WTC11 (cell line): ENCODE measurements at regions not wholly inside any gene's neighbourhood (a gene's known extent, or its start where the extent isn't known, plus 50 kb on each side); places are given as distances from the start of the nearest gene placed in this dataset.
"Not testable (repeated sequence)": the region's sequence is repeated elsewhere in the genome, so short reads cannot be mapped to it uniquely, and the experiment has no call there.

Source experiments
- ATAC-seq: fragments of 200-7000 bp; cut with Tn5 transposase; 2 replicates; pipeline ENCODE4 v1.10.0; 2021; ENCODE audit warnings: mild to moderate bottlenecking, moderate library complexity
- CTCF ChIA-PET: fragments of 300-600 bp; sonication (Branson Sonifier 250); formaldehyde crosslinking; loops from one replicate; lab custom pipeline; 2021; ENCODE audit warnings: antibody characterized with exemption; lab: Charles Lee
- POLR2A ChIA-PET: fragments of 350-600 bp; sonication (Branson Sonifier 250); formaldehyde crosslinking; loops from one replicate; lab custom pipeline; 2021; ENCODE audit warnings: antibody characterized with exemption; lab: Charles Lee
- DNase-seq: peaks from one replicate; pipeline ENCODE4 v3.0.0; 2021; ENCODE audit warnings: low spot score
- H3K27ac Mint-ChIP-seq: 2 replicates; pipeline ENCODE4 v1.8.0; 2021; ENCODE audit warnings: mixed read lengths
- H3K27me3 Mint-ChIP-seq: 2 replicates; pipeline ENCODE4 v1.8.0; 2021; ENCODE audit warnings: low read depth, mild to moderate bottlenecking, moderate library complexity, mixed read lengths
- H3K36me3 Mint-ChIP-seq: 2 replicates; pipeline ENCODE4 v1.8.0; 2021; ENCODE audit warnings: mixed read lengths
- H3K4me1 Mint-ChIP-seq: 2 replicates; pipeline ENCODE4 v1.8.0; 2022; ENCODE audit warnings: mixed read lengths
- H3K4me3 Mint-ChIP-seq: 2 replicates; pipeline ENCODE4 v1.8.0; 2021; ENCODE audit warnings: mild to moderate bottlenecking, moderate library complexity, mixed read lengths
- H3K9me3 Mint-ChIP-seq: 2 replicates; pipeline ENCODE4 v1.8.0; 2021; ENCODE audit warnings: mixed read lengths
- ETV6 ChIP-seq: sonication (generic); formaldehyde crosslinking; IDR thresholded peaks from 2 replicates; pipeline ENCODE4 v1.8.1; 2022; ENCODE audit warnings: mild to moderate bottlenecking, missing genetic modification reagents
- FOXJ3 ChIP-seq: sonication (generic); formaldehyde crosslinking; IDR thresholded peaks from 2 replicates; pipeline ENCODE4 v1.9.0; 2021; ENCODE audit warnings: missing genetic modification reagents, mild to moderate bottlenecking, borderline replicate concordance
- FOXK1 ChIP-seq: sonication (generic); formaldehyde crosslinking; IDR thresholded peaks from 2 replicates; pipeline ENCODE4 v1.8.0; 2022; ENCODE audit warnings: mild to moderate bottlenecking, moderate library complexity, missing genetic modification reagents
- MYBL2 ChIP-seq: sonication (generic); formaldehyde crosslinking; IDR thresholded peaks from 2 replicates; pipeline ENCODE4 v1.8.1; 2023; ENCODE audit warnings: mild to moderate bottlenecking, moderate library complexity, missing genetic modification reagents
- SMAD4 ChIP-seq: sonication (generic); formaldehyde crosslinking; IDR thresholded peaks from 2 replicates; pipeline ENCODE4 v1.8.0; 2022; ENCODE audit warnings: mild to moderate bottlenecking, missing genetic modification reagents
- SOX15 ChIP-seq: fragments of 250-450 bp; sonication (Bioruptor Pico); IDR thresholded peaks from 2 replicates; pipeline ENCODE4 v1.9.0; 2021; ENCODE audit warnings: mild to moderate bottlenecking
- TEAD4 ChIP-seq: sonication (generic); formaldehyde crosslinking; IDR thresholded peaks from 2 replicates; pipeline ENCODE4 v1.8.0; 2022; ENCODE audit warnings: mild to moderate bottlenecking, missing genetic modification reagents
- ZNF232 ChIP-seq: sonication (generic); formaldehyde crosslinking; IDR thresholded peaks from 2 replicates; pipeline ENCODE4 v1.8.0; 2022; ENCODE audit warnings: mild to moderate bottlenecking, missing genetic modification reagents
- ZNF317 ChIP-seq: sonication (generic); formaldehyde crosslinking; IDR thresholded peaks from 2 replicates; pipeline ENCODE4 v1.8.1; 2023; ENCODE audit warnings: low read depth, mild to moderate bottlenecking, moderate library complexity, missing genetic modification reagents, borderline replicate concordance
- ZNF396 ChIP-seq: fragments of 250-450 bp; sonication (Bioruptor Pico); IDR thresholded peaks from 2 replicates; pipeline ENCODE4 v1.8.0; 2021; ENCODE audit warnings: mild to moderate bottlenecking, moderate library complexity, borderline replicate concordance
- TF ChIP-seq, protein P1 (sequence below): sonication (generic); formaldehyde crosslinking; IDR thresholded peaks from 2 replicates; pipeline ENCODE4 v1.8.0; 2023; ENCODE audit warnings: mild to moderate bottlenecking, missing genetic modification reagents
- TF ChIP-seq, protein P2 (sequence below): fragments of 250-450 bp; sonication (Bioruptor Pico); IDR thresholded peaks from 2 replicates; pipeline ENCODE4 v1.9.0; 2021; ENCODE audit warnings: mild to moderate bottlenecking, borderline replicate concordance
- TF ChIP-seq, protein P3 (sequence below): sonication (generic); formaldehyde crosslinking; IDR thresholded peaks from 2 replicates; pipeline ENCODE4 v1.8.1; 2023; ENCODE audit warnings: mild to moderate bottlenecking, missing genetic modification reagents, moderate library complexity

DNA sequence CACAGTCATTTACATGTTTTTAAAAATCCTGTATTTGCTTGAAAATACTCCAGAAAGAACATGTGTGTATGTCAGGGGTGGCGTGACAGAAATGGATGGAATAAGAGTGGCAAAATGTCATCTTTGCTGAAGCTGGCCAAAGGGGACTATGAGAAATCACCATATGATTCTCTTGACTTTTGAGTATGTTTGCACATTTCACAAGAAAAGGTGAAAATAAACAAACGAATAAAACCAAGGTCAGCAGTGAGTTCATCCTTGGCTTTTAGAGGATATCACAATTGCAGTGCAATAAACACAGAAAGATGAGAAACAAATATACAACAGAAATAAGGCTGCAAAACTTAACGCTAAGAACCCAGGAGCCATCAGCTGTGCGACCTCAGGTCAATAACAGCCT is 171.7 kb downstream of the OR4M2 start:
- DNase-seq, ATAC-seq, H3K4me3 Mint-ChIP-seq, H3K4me1 Mint-ChIP-seq, CTCF ChIA-PET, POLR2A ChIA-PET, H3K27ac Mint-ChIP-seq: not testable (repeated sequence)
- H3K36me3 Mint-ChIP-seq: peaks cover 87% of the 10 kb centered on the region
- H3K27me3 Mint-ChIP-seq: peaks cover 51% of the 10 kb centered on the region
- H3K9me3 Mint-ChIP-seq: peaks cover 86% of the 10 kb centered on the region

DNA sequence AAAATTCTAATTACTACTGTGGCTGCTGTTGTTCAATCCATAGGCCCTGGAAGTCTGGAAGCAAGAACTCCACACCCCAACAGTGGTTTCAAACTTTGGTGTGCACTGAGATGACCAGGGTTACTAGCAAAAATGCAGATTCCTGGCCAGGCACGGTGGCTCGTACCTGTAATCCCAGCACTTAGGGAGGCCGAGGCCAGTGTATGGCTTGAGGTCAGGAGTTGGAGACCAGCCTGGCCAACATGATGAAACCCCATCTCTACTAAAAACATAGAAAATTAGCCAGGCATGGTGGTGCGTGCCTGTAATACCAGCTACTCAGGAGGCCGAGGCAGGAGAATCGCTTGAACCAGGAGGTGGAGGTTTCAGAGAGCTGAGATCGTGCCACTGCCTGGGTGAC is 172.2 kb downstream of the OR4M2 start:
- Mint-ChIP-seq H3K27me3 (peaks cover 51% of the 10 kb centered on the region), H3K9me3 (peaks cover 84% of the 10 kb centered on the region), H3K36me3 (peaks cover 85% of the 10 kb centered on the region)
- H3K4me1 Mint-ChIP-seq, H3K27ac Mint-ChIP-seq, ATAC-seq, H3K4me3 Mint-ChIP-seq, CTCF ChIA-PET, DNase-seq, POLR2A ChIA-PET: not testable (repeated sequence)

DNA sequence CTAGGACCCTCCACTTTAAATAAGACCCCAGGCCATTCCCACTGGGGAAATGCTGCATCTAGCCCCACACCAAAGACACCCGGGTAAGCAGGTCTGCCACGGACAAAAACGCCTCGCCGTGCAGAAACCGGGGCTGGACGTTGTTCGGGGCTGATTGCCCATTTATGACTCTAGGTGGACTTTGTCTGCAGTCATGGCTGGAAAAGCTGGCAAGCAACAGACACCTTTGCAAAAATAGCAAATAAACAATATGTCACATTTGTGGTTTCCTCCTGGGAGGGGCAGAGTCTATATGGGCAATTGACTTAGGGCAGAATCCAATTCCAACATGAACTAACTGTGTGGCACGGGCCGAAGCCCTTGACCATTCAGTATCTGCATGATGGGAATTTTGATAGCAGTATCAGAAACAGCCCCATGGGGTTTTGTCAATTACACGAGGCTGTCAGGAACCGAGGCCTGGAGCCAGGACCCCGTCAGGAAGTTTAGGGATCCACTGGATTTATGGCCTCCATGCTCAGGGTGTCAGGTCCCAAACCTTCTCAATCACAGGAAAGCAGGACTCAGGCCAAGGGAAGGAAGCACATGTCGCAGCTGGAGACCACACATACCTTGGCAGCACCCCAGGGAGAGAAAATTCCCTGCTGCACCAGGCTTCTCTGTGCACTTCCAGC is 172.8 kb downstream of the OR4M2 start:
- Mint-ChIP-seq H3K9me3 (peaks cover 78% of the 10 kb centered on the region), H3K27me3 (peaks cover 50% of the 10 kb centered on the region), H3K36me3 (peaks cover 79% of the 10 kb centered on the region)
- H3K27ac Mint-ChIP-seq, POLR2A ChIA-PET, H3K4me1 Mint-ChIP-seq, DNase-seq, CTCF ChIA-PET, ATAC-seq, H3K4me3 Mint-ChIP-seq: not testable (repeated sequence)

DNA sequence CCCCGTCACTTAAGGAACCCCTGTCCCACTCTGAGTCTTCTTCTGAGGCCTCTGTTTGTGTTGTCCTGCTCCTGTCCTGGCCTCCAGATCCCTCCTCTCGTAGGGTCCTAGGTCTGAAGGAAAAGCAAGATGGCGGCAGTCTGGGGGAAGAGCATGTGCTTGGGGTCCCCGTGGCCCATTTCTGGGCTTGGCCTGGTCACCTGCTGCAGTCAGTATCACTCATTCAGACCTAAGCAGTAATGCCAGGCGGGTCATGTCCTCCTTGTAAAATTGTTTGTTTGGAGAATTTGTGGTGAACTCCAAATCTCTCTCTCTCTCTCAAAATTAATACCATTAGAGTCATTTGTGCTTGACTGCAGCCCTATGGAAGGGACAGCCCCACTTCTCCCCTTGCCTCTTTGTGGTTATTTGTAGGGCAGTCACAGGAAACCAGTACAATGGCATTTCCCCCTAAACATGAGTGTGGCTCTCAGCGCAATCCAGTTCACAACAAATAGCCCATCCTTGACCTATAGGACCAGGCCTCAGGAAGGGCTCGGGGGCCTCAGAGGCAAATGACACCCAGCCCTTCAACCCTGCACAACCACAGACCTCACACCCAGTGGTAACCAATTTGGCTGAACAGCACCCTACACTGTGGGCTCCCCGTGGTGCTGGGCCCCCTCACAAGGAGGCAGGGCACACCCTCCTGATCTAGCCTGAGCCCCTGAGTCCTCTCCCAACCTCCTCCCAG is 173.5 kb downstream of the OR4M2 start:
- CTCF ChIA-PET: no interaction called here

DNA sequence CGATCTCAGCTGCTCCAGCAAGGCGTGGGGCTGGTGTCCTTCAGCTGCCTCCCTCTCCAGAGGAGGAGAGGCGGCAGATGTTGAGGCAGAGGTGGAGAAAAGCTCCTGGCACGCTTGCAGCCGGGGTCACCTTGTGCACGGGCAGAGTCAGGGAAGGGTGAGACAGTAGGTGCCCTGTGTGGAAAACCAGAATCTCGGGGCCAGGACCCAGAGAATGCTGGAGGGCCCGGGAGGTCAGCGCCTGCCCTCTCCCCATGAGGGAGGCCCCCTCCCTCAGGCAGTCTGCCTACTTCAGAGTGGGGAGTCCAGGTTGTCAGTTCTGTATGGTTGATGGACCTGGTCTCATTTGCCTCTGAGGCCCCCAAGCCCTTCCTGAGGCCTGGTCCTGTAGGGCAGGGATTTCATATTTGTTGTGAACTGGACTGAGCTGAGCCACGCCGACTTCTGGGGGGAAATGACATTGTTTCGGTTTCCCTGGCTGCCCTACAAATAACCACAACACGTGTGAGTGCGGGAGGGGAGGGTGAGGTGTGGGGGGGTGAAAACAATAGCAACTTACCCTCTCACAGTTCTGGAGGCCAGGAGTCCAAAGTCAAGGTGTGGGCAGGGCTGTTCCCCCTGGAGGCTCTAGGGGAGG is 174.2 kb downstream of the OR4M2 start:
- H3K4me3 Mint-ChIP-seq, POLR2A ChIA-PET, H3K27ac Mint-ChIP-seq, H3K4me1 Mint-ChIP-seq, CTCF ChIA-PET, DNase-seq, ATAC-seq: not testable (repeated sequence)
- Mint-ChIP-seq H3K27me3 (peaks cover 42% of the 10 kb centered on the region), H3K9me3 (peaks cover 67% of the 10 kb centered on the region), H3K36me3 (peaks cover 76% of the 10 kb centered on the region)

More for the DNA sequence above, 173.5 kb downstream of the OR4M2 start:
- DNase-seq: no peak
- POLR2A ChIA-PET: no interaction called here
- TF ChIP-seq FOXK1: no peak
- no peak for TF ChIP-seq ZNF317 (CRISPR knock-in tag)
- no peak for TF ChIP-seq MYBL2 (CRISPR knock-in tag)
- TF ChIP-seq, protein P1, sequence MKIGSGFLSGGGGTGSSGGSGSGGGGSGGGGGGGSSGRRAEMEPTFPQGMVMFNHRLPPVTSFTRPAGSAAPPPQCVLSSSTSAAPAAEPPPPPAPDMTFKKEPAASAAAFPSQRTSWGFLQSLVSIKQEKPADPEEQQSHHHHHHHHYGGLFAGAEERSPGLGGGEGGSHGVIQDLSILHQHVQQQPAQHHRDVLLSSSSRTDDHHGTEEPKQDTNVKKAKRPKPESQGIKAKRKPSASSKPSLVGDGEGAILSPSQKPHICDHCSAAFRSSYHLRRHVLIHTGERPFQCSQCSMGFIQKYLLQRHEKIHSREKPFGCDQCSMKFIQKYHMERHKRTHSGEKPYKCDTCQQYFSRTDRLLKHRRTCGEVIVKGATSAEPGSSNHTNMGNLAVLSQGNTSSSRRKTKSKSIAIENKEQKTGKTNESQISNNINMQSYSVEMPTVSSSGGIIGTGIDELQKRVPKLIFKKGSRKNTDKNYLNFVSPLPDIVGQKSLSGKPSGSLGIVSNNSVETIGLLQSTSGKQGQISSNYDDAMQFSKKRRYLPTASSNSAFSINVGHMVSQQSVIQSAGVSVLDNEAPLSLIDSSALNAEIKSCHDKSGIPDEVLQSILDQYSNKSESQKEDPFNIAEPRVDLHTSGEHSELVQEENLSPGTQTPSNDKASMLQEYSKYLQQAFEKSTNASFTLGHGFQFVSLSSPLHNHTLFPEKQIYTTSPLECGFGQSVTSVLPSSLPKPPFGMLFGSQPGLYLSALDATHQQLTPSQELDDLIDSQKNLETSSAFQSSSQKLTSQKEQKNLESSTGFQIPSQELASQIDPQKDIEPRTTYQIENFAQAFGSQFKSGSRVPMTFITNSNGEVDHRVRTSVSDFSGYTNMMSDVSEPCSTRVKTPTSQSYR (CRISPR knock-in tag): no peak
- TF ChIP-seq SOX15 (CRISPR knock-in tag): no peak
- TF ChIP-seq, protein P2, sequence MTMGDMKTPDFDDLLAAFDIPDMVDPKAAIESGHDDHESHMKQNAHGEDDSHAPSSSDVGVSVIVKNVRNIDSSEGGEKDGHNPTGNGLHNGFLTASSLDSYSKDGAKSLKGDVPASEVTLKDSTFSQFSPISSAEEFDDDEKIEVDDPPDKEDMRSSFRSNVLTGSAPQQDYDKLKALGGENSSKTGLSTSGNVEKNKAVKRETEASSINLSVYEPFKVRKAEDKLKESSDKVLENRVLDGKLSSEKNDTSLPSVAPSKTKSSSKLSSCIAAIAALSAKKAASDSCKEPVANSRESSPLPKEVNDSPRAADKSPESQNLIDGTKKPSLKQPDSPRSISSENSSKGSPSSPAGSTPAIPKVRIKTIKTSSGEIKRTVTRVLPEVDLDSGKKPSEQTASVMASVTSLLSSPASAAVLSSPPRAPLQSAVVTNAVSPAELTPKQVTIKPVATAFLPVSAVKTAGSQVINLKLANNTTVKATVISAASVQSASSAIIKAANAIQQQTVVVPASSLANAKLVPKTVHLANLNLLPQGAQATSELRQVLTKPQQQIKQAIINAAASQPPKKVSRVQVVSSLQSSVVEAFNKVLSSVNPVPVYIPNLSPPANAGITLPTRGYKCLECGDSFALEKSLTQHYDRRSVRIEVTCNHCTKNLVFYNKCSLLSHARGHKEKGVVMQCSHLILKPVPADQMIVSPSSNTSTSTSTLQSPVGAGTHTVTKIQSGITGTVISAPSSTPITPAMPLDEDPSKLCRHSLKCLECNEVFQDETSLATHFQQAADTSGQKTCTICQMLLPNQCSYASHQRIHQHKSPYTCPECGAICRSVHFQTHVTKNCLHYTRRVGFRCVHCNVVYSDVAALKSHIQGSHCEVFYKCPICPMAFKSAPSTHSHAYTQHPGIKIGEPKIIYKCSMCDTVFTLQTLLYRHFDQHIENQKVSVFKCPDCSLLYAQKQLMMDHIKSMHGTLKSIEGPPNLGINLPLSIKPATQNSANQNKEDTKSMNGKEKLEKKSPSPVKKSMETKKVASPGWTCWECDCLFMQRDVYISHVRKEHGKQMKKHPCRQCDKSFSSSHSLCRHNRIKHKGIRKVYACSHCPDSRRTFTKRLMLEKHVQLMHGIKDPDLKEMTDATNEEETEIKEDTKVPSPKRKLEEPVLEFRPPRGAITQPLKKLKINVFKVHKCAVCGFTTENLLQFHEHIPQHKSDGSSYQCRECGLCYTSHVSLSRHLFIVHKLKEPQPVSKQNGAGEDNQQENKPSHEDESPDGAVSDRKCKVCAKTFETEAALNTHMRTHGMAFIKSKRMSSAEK (CRISPR knock-in tag): no peak
- TF ChIP-seq, protein P3, sequence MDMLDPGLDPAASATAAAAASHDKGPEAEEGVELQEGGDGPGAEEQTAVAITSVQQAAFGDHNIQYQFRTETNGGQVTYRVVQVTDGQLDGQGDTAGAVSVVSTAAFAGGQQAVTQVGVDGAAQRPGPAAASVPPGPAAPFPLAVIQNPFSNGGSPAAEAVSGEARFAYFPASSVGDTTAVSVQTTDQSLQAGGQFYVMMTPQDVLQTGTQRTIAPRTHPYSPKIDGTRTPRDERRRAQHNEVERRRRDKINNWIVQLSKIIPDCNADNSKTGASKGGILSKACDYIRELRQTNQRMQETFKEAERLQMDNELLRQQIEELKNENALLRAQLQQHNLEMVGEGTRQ (CRISPR knock-in tag): no peak
- TF ChIP-seq ETV6 (CRISPR knock-in tag): no peak
- TF ChIP-seq TEAD4 (CRISPR knock-in tag): no peak
- no peak for TF ChIP-seq ZNF396 (CRISPR knock-in tag)
- no peak for TF ChIP-seq SMAD4 (CRISPR knock-in tag)
- no peak for TF ChIP-seq FOXJ3 (CRISPR knock-in tag)
- no peak for TF ChIP-seq ZNF232 (CRISPR knock-in tag)
- no peak overlapping the region for H3K4me3 Mint-ChIP-seq
- ATAC-seq: no peak
- H3K9me3 Mint-ChIP-seq: peaks cover 71% of the 10 kb centered on the region
- H3K27me3 Mint-ChIP-seq: peaks cover 44% of the 10 kb centered on the region
- H3K36me3 Mint-ChIP-seq: peaks cover 74% of the 10 kb centered on the region
- H3K4me1 Mint-ChIP-seq: no peaks in the 10 kb centered on the region
- H3K27ac Mint-ChIP-seq: no peak overlapping the region

DNA sequence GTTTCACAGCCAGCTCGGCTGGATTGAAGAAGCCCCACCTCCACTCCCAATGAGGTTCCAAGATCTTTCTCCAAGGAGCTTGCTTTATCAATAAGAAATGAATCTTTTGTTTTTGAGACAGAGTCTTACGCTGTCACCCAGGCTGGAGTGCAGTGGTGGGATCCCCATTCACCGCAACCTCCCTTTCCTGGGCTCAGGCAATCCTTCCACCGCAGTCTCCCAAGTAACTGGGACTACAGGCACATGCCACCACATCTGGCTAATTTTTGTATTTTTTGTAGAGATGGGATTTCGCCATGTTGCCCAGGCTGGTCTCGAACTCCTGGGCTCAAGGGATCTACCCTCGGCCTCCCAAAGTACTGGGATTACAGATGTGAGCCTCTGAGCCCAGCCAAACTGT is 175.3 kb downstream of the OR4M2 start:
- CTCF ChIA-PET: not testable (repeated sequence)

More for the DNA sequence above, 175.3 kb downstream of the OR4M2 start:
- ATAC-seq, H3K27ac Mint-ChIP-seq, H3K4me1 Mint-ChIP-seq, DNase-seq, H3K4me3 Mint-ChIP-seq, POLR2A ChIA-PET: not testable (repeated sequence)
- Mint-ChIP-seq H3K9me3 (peaks cover 69% of the 10 kb centered on the region), H3K36me3 (peaks cover 77% of the 10 kb centered on the region), H3K27me3 (peaks cover 52% of the 10 kb centered on the region)
